ENCODE measurements at regions not wholly inside any gene's neighbourhood (a gene's known extent, or its start where the extent isn't known, plus 50 kb on each side); places are given as distances from the start of the nearest gene placed in this dataset.

DNA sequence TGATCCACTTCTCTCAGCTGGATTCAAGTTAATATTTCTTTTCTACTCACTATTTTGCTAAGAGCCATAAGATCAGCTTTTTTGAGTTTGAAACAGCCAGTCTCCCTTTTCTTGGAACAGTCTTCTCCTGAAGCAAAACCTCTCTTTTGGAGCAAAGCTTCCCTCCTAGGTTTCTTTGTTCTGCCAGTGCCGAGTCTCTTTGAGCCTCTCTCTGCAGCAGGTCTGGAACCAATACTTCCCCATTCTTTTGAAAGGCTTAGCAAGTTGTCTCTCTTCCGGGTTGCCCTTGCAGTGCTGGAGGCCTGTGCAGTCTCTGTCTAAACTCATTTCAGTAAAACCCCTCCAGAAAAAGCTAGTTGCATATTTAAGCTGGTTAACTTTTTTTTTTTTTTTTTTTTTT lies 454.8 kb downstream of the NOVA1 start:
- Mint-ChIP-seq H3K4me1 (no peaks in the 10 kb centered on the region), H3K4me3 (no peak overlapping the region), H3K36me3 (no peaks in the 10 kb centered on the region)

DNA sequence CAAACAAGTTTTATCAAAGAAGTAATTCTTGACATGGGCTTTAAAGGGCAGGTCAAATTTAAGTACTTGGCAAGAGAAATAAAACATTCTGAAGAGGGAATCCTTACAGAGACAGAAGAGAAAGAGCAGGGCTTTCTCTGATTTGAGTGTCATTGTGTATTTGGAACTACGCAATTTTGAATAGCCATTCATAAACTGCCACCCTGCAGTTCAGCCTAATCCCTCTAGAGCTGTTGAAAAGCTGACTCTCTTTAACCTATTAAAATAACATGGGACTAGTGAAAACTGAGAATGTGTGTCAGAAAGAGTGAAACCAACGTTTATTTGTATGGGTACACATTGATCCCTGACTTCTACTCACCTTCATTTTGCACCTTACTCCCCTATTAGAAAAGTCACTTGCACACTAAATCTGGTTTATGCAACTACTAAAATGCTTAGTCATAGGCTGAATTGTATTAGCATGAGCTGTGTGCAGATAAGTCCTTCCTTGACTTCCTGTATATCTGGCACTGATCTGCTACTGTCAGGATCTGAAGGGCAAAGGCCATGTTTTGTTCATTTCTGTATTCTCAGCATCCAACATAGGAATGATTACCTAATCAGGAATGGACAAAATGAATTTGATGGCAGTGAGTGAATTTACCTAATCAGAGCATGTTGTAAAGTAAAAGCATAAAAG lies 458.9 kb downstream of the NOVA1 start:
- H3K27ac Mint-ChIP-seq = no peak overlapping the region
- H3K4me1 Mint-ChIP-seq = no peaks in the 10 kb centered on the region
- H3K9me3 Mint-ChIP-seq = peaks cover 0 to 16% (median 5%) of the 10 kb centered on the region in 3 donors
- H3K36me3 Mint-ChIP-seq = peaks cover 2% of the 10 kb centered on the region
- no peak overlapping the region for H3K4me3 Mint-ChIP-seq
- H3K27me3 Mint-ChIP-seq = no peaks in the 10 kb centered on the region

More for the DNA sequence above, 454.8 kb downstream of the NOVA1 start:
- no peaks in the 10 kb centered on the region for H3K27me3 Mint-ChIP-seq
- H3K27ac Mint-ChIP-seq = no peak overlapping the region
- peaks cover 5 to 6% (median 5%) of the 10 kb centered on the region in 3 donors for H3K9me3 Mint-ChIP-seq

DNA sequence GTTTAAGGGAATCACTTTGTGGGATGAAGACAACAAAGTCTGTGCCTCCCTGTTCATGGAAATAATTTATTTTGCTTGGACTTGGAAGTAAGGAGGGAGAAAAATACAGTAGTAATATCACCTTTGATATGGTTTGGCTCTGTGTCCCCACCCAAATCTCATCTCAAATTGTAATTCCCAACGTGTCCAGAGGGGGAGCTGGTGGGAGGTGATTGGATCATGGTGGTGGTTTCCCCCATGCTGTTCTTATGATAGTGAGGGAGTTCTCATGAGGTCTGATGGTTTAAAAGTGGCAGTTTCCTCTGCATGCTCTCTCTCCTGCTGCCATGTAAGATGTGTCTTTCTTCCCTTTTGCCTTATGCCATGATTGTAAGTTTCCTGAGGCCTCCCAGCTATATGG lies 460.7 kb downstream of the NOVA1 start:
- Mint-ChIP-seq H3K4me3 (no peak overlapping the region), H3K4me1 (no peaks in the 10 kb centered on the region), H3K27me3 (no peaks in the 10 kb centered on the region), H3K36me3 (peaks cover 2% of the 10 kb centered on the region), H3K27ac (no peak overlapping the region), H3K9me3 (peaks cover 0 to 16% (median 5%) of the 10 kb centered on the region in 3 donors)

DNA sequence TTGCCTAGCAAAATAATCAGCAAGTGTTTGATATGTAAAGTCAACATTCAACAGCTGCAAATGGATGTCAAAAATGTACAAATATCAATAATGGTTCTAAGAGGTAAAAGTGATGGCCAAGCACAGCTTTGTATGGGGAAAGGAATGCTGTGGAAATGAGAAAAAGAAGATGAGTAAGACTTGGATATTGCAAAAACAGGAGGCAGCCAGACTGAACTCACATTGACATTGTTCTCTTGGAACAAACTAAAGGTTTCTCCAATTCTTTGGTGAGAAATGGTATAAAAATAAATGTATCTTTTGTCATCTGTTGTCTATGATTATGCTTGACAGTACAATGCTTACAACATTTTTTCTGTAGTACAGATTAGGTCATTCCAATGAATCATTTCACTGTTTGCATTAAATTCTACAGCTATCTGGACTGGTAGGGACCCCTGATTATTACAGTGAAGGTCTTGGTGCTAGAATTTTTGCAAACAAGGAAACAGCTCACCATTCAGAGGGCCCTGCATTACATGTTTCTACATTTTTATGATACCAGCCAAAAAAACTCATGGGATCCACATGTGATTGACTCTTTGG lies 465.7 kb downstream of the NOVA1 start:
- H3K27ac Mint-ChIP-seq = no peak overlapping the region
- no peaks in the 10 kb centered on the region for H3K27me3 Mint-ChIP-seq
- no peak overlapping the region for H3K4me3 Mint-ChIP-seq
- H3K4me1 Mint-ChIP-seq = peaks cover 0 to 1% (median 0%) of the 10 kb centered on the region in 3 donors
- peaks cover 0 to 4% (median 0%) of the 10 kb centered on the region in 3 donors for H3K9me3 Mint-ChIP-seq
- no peaks in the 10 kb centered on the region for H3K36me3 Mint-ChIP-seq

DNA sequence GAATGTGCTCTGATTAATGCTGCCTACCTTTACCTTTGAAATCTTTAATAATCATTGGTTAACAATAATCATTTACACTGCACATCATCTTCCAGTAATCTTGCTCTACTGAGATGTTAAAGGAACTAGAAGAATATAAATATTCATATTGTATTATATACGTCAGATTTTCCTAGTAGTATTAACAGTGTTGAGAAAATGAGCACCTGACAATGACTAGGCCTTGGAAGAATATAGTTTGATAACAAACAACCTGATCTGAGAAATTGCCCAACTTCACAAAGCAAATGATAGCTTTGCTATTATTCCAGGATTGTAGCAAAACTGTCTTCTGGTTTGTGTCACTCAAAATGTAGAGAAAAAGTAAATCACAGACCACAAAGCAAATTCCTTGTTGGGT lies 467.1 kb downstream of the NOVA1 start:
- Mint-ChIP-seq H3K36me3 (no peaks in the 10 kb centered on the region), H3K27me3 (no peaks in the 10 kb centered on the region), H3K4me3 (no peak overlapping the region)

DNA sequence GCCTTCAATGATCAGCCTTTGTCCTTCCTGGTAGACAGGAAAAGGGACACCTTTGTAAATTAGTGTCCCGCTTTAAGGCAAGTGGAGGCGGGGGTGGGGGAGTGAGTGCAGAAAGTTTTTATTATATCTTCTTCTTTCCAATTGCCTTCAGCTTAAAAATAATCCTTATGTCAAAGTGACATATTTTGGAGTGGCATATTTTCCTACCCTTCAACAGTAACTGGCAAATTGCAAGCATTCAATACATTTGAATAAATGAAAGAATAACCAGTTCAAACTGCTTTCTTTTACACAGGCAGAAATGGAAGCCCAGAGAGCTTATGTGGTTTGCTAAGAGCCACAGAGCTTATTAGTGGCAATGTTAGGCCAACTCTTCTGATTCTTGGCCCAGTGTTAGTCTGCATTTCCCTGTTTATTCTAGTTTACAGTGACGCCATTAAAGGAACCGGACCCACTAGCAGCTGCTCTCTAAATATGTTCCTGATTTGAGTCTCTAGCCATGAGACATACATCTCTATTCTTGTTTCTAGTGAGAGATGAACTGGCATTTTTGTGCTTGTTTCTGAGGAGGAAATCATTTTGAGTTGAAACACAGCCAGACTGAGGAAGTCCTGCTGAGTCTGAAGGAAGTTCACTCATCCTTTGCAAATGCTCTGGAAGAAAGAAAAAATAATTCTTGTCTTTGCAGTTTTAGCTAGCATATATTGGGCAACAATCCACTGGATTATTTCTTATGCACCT lies 468.7 kb downstream of the NOVA1 start:
- peaks cover 0 to 2% (median 1%) of the 10 kb centered on the region in 3 donors for H3K9me3 Mint-ChIP-seq
- no peak overlapping the region for H3K27ac Mint-ChIP-seq
- no peaks in the 10 kb centered on the region for H3K36me3 Mint-ChIP-seq
- H3K27me3 Mint-ChIP-seq = no peaks in the 10 kb centered on the region
- H3K4me3 Mint-ChIP-seq = no peak overlapping the region
- H3K4me1 Mint-ChIP-seq = peaks cover 0 to 1% (median 0%) of the 10 kb centered on the region in 3 donors

More for the DNA sequence above, 467.1 kb downstream of the NOVA1 start:
- H3K4me1 Mint-ChIP-seq = peaks cover 0 to 1% (median 0%) of the 10 kb centered on the region in 3 donors
- H3K9me3 Mint-ChIP-seq = no peaks in the 10 kb centered on the region
- no peak overlapping the region for H3K27ac Mint-ChIP-seq

DNA sequence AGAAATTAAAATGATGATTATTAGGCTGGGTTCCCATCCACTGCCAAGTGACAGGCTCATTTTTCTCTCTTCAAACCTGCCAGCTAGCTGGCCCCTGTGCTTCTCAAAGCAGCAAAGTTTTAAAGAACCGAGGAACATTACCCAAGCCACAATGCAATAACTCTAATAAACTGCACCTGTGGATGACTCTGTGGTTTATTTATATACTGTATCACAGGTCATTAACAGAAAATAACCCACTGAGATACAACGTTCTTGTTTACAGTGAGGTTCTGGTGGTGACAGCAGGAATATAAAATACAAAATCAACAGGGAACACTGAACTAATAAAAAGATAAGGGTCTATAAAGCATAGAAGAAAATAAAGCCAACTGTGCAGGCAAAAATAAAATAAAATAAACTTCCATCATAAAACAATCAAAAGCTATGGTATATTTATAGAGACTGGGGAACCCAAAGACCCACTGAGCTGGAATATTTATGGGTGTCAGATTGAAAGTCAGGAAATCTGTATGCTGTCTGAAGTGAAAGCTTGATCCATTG lies 472.9 kb downstream of the NOVA1 start:
- H3K27ac Mint-ChIP-seq = no peak overlapping the region
- no peaks in the 10 kb centered on the region for H3K4me1 Mint-ChIP-seq
- no peaks in the 10 kb centered on the region for H3K36me3 Mint-ChIP-seq
- no peak overlapping the region for H3K4me3 Mint-ChIP-seq
- no peaks in the 10 kb centered on the region for H3K27me3 Mint-ChIP-seq
- peaks cover 0 to 3% (median 2%) of the 10 kb centered on the region in 3 donors for H3K9me3 Mint-ChIP-seq

DNA sequence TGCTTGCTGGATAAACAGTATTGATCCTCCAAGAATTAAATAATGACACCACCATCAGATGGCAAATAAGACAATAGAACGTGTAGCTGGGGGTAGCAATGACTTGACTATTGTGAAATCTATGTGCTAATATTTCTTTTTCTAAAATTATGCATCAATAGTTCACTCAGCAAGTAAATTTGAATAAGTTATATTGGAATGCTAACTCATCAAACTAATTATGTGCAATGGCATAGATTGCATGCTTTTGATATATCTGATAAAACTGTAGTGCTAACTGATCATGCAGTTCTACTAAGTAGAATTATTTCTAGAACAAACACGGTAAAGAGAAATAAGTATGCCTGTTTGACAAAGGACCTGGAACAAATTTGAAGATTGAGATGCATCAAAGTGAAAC lies 474.4 kb downstream of the NOVA1 start:
- no peak overlapping the region for H3K4me3 Mint-ChIP-seq
- no peak overlapping the region for H3K27ac Mint-ChIP-seq
- peaks cover 0 to 1% (median 0%) of the 10 kb centered on the region in 3 donors for H3K4me1 Mint-ChIP-seq
- H3K27me3 Mint-ChIP-seq = no peaks in the 10 kb centered on the region
- peaks cover 2% of the 10 kb centered on the region for H3K36me3 Mint-ChIP-seq
- H3K9me3 Mint-ChIP-seq = peaks cover 0 to 3% (median 2%) of the 10 kb centered on the region in 3 donors

DNA sequence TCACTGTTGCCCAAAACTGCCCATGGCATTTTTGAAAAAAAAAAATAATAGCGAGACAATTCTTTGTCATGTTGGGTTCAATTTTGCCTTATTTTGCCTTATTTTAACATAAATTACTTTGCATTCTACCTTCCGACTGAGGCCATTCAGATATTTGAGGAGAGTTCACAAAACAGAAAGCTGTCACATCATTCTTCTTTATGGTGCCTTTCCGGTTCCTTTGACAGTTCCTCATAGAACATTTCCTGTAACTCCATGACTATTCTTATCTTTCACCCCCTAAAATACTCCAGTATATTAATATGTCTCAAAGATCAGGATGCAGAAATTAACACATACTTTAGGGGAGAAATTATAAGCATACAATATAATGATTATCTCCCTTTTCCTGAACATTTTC lies 476.7 kb downstream of the NOVA1 start:
- Mint-ChIP-seq H3K36me3 (peaks cover 2% of the 10 kb centered on the region), H3K27ac (no peak overlapping the region), H3K9me3 (peaks cover 3 to 6% (median 4%) of the 10 kb centered on the region in 3 donors), H3K4me3 (no peak overlapping the region), H3K4me1 (peaks cover 0 to 1% (median 0%) of the 10 kb centered on the region in 3 donors), H3K27me3 (no peaks in the 10 kb centered on the region)

DNA sequence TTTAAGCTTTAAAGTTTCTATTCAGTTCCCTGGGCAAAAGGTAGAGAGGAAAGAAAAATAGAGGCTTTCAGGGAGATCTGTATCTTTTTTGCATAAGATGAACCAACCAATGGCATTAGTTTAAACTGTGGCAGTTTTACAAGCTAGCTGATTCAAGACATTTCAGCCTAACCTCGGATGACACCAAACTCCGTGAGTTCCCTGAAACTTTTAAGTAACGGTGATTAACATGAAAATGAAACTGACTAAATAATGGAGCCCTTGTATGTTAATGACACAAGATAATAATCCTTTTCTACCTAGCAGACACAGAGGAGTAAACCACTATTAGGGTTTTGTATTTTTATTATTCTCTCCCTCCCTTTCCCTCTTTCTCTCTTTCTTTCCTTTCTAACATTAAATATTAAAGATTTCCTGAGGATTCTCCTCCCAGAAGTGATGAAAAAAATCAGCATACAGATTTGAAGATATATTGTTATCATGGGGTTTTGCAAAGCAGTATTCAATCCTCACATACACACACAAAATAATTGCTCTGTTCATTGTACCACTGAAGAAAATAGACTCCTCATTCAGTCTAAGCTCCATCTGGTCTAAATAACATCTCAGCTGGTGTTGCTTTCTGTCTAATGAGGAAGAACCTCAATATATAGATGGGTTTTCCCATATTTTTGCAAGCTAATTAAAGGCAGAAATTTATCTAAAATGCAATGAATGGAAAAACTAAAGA lies 483.8 kb downstream of the NOVA1 start:
- Mint-ChIP-seq H3K27me3 (no peaks in the 10 kb centered on the region), H3K9me3 (peaks cover 0 to 4% (median 4%) of the 10 kb centered on the region in 3 donors), H3K4me1 (no peaks in the 10 kb centered on the region), H3K4me3 (no peak overlapping the region), H3K36me3 (no peaks in the 10 kb centered on the region), H3K27ac (no peak overlapping the region)

DNA sequence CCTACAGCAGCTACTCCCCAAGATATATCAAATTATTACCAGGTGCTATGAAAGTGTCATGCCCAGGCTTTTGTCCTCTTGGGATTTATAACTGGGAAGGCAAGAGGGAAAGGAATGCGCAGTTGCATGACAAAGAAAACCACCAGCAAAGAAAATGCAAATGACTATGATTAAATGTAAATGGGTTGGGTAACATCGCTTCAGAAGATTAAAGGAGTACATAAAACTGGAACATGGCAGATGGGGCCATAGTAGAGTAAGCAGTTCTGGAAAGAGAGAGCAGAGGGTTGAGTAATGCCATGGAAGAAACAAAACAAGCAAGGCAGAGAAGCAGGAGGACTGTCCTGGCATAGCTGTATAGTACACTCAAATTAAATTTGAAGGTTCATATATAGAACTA lies 493.1 kb downstream of the NOVA1 start:
- H3K9me3 Mint-ChIP-seq = peaks cover 2 to 12% (median 3%) of the 10 kb centered on the region in 3 donors

DNA sequence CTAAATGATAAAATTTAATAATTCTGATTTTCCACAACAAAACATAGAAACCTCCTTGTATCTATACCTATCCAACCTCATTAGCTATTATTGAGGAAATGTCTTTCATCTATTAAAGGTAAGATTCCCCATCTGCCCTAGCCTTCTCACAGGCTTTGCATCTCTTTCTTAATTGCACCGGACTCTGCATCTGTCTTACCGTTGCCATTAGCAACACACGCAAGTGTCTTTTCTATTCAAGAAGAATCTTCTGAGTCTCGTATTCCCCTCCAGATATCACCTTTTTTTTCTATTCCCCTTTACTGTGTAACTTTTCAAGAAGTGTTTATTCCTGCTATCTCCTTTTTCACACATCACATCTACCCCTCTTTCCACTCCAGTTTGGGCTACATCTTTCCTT lies 500.0 kb downstream of the NOVA1 start:
- H3K9me3 Mint-ChIP-seq = peaks cover 2 to 16% (median 2%) of the 10 kb centered on the region in 3 donors
- H3K4me1 Mint-ChIP-seq = no peaks in the 10 kb centered on the region
- no peaks in the 10 kb centered on the region for H3K36me3 Mint-ChIP-seq
- H3K27ac Mint-ChIP-seq = no peak overlapping the region
- no peaks in the 10 kb centered on the region for H3K27me3 Mint-ChIP-seq
- H3K4me3 Mint-ChIP-seq = no peak overlapping the region

More for the DNA sequence above, 493.1 kb downstream of the NOVA1 start:
- Mint-ChIP-seq H3K4me1 (peaks cover 0 to 1% (median 0%) of the 10 kb centered on the region in 3 donors), H3K4me3 (no peak overlapping the region), H3K27ac (no peak overlapping the region), H3K36me3 (no peaks in the 10 kb centered on the region), H3K27me3 (no peaks in the 10 kb centered on the region)

DNA sequence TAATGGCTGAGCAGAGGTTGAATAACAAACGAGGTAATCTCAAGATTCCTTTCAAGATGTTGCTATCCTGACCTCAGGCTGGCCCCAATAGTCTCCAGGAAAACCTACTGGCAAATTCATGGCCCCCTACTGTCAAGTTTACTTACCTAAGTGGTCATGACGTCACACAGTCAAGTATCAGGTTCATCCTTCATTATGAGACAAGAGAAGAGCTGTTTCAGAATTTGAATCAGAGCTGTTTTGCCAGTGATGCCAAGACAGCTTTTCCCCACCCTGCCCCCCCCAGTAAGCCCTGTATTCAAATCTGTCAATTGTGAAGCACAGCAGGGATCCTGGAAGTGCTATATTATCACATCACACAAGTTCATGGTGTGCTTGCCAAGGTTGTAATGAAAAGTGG lies 509.6 kb downstream of the NOVA1 start:
- Mint-ChIP-seq H3K9me3 (peaks cover 3 to 24% (median 12%) of the 10 kb centered on the region in 3 donors), H3K27ac (peak overlapping the region in 1 of 3 donors; percentile 27), H3K4me1 (no peaks in the 10 kb centered on the region), H3K4me3 (no peak overlapping the region), H3K27me3 (no peaks in the 10 kb centered on the region), H3K36me3 (no peaks in the 10 kb centered on the region)

DNA sequence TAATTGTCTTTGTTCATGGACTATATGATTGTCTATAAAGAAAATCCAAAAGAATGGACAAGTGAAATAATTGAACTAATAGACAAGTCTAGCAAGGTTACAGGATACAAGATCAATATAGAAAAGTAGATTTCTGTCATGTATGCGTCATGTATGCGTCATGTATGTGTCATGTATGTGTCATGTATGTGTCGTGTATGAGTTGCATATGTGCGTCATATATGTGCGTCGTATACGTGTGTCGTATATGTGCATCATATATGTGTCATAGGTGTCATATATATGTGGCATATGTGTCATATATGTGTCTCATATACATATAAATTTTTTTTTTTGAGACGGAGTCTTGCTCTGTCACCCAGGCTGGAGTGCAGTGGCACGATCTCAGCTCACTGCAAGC lies 516.8 kb downstream of the NOVA1 start:
- H3K4me3 Mint-ChIP-seq = no peak overlapping the region
- H3K36me3 Mint-ChIP-seq = no peaks in the 10 kb centered on the region
- no peaks in the 10 kb centered on the region for H3K27me3 Mint-ChIP-seq
- H3K4me1 Mint-ChIP-seq = no peaks in the 10 kb centered on the region
- no peak overlapping the region for H3K27ac Mint-ChIP-seq
- H3K9me3 Mint-ChIP-seq = peaks cover 3 to 8% (median 7%) of the 10 kb centered on the region in 3 donors
